ENCODE measurements at regions not wholly inside any gene's neighbourhood (a gene's known extent, or its start where the extent isn't known, plus 50 kb on each side); places are given as distances from the start of the nearest gene placed in this dataset.

DNA sequence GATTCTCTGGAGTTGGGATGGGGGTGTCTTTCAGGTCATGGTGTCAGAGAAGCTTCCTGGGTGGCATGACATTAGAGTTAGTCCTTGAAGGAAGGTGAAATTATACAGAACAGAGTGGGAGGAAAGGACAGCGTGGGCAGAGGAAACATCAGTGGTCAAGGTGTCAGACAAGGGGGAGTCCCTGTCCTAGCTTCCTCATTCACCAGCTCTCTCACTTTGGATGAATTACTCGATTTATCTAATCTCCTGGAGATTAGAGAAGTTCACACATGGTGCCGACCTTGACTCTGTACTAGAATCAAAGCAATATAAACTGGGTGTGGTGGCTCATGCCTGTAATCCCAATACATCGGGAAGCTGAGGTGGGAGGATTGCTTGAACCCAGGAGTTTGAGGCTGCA lies 492.9 kb downstream of the VRK1 start:
- ChIA-PET CTCF (no interaction called here), POLR2A (ENCODE audit: unreplicated experiment) (no interaction called here)
- Histone ChIP-seq H4K8ac (ENCODE audit: low read depth in 2 of 2, low read length in 2 of 2) (no peak overlapping the region), H3K4ac (ENCODE audit: low read depth, low read length) (no peak overlapping the region), H3K4me2 (ENCODE audit: low read depth, low read length) (no peak overlapping the region), H3K9ac (ENCODE audit: low read depth, low read length) (no peak overlapping the region), H2AK9ac (replicated peaks; ENCODE audit: low read depth, low read length, poor library complexity) (no peak overlapping the region), H3K9me3 (ENCODE audit: control insufficient read depth, insufficient read depth, low read length) (peaks cover 18% of the 10 kb centered on the region), H3K27ac (ENCODE audit: insufficient read depth, low read length) (no peak overlapping the region), H3K9me1 (ENCODE audit: insufficient read depth, low read length) (no peaks in the 10 kb centered on the region), H3K4me1 (ENCODE audit: control insufficient read depth, insufficient read depth, low read length) (no peaks in the 10 kb centered on the region), H3K18ac (ENCODE audit: low read depth, low read length) (no peak overlapping the region), H3K23ac (ENCODE audit: low read depth, low read length) (no peak overlapping the region), H2BK15ac (ENCODE audit: low read depth, low read length) (no peak overlapping the region), H3K27me3 (ENCODE audit: control insufficient read depth, insufficient read depth, low read length) (no peaks in the 10 kb centered on the region), H3K56ac (ENCODE audit: extremely low read depth, insufficient read depth, low read length) (no peak overlapping the region), H2BK120ac (ENCODE audit: low read depth, low read length) (no peak overlapping the region), H2BK5ac (ENCODE audit: low read depth, low read length, poor library complexity, severe bottlenecking) (no peak overlapping the region), H3K4me3 (ENCODE audit: insufficient read depth, low read depth, low read length) (no peak overlapping the region), H3K14ac (replicated peaks; ENCODE audit: low read depth, low read length) (no peak overlapping the region), H4K91ac (ENCODE audit: insufficient read depth, low read depth, low read length) (no peak overlapping the region), H3K36me3 (ENCODE audit: control insufficient read depth, insufficient read depth, low read length) (no peaks in the 10 kb centered on the region), H4K20me1 (ENCODE audit: insufficient read depth, low read length) (no peaks in the 10 kb centered on the region), H2BK20ac (ENCODE audit: low read depth, low read length) (no peak overlapping the region), H2AFZ (replicated peaks; ENCODE audit: low read length, poor library complexity) (no peak overlapping the region), H2AK5ac (ENCODE audit: low read depth, low read length) (no peak overlapping the region), H4K5ac (ENCODE audit: low read depth, low read length) (no peak overlapping the region), H3K79me1 (ENCODE audit: low read depth in 1 of 2, low read length in 2 of 2) (no peaks in the 10 kb centered on the region)
- in situ Hi-C loops (cut with MboI; ENCODE audit: low sequenced_read_pairs) (no loop called here), intact Hi-C loops (cut with micrococcal nuclease) (no loop called here), dilution Hi-C loops (cut with HindIII; ENCODE audit: low sequenced_read_pairs, unreplicated experiment) (no loop called here)
- WGBS, 2 experiments (ENCODE audit: extremely low coverage in 2 of 2, insufficient read length in 1 of 2): no CpG with 5 or more reads among the region's 4 CpGs
- TF ChIP-seq, protein P1, sequence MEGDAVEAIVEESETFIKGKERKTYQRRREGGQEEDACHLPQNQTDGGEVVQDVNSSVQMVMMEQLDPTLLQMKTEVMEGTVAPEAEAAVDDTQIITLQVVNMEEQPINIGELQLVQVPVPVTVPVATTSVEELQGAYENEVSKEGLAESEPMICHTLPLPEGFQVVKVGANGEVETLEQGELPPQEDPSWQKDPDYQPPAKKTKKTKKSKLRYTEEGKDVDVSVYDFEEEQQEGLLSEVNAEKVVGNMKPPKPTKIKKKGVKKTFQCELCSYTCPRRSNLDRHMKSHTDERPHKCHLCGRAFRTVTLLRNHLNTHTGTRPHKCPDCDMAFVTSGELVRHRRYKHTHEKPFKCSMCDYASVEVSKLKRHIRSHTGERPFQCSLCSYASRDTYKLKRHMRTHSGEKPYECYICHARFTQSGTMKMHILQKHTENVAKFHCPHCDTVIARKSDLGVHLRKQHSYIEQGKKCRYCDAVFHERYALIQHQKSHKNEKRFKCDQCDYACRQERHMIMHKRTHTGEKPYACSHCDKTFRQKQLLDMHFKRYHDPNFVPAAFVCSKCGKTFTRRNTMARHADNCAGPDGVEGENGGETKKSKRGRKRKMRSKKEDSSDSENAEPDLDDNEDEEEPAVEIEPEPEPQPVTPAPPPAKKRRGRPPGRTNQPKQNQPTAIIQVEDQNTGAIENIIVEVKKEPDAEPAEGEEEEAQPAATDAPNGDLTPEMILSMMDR (conservative IDR thresholded peaks at IDR 0.05; ENCODE audit: low read depth, low read length): no peak
- ATAC-seq (ENCODE audit: low read depth): no peak
- no peak for DNase-seq
- BruUV-seq (replicated peaks): no TSS peak

Data from IMR-90 (cell line).